ENCODE measurements at regions not wholly inside any gene's neighbourhood (a gene's known extent, or its start where the extent isn't known, plus 50 kb on each side); places are given as distances from the start of the nearest gene placed in this dataset.

DNA sequence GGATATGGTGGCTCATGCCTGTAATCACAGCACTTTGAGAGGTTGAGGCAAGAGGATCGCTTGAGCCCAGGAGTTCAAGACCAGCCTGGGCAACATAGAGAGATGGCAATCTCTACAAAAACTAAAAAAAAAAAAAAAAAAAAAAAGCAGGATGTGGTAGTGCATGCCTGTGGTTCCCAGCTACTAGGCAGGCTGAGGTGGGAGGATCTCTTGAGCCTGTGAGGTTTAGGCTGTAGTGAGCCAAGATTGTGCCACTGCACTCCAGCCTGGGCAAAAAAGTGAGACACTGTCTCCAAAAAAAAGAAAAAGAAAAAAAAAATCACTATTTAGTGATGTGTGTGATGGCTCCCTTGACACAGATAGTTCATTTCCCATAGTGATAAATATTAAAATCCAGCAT lies 365.0 kb upstream of the NBEA start:
- TF ChIP-seq MYC (IDR thresholded peaks at IDR 0.05; ENCODE audit: low read depth, low read length) (no peak), POLR2A (IDR thresholded peaks at IDR 0.05; ENCODE audit: extremely low read depth, insufficient read length) (no peak)
- TF ChIP-seq, protein P1, sequence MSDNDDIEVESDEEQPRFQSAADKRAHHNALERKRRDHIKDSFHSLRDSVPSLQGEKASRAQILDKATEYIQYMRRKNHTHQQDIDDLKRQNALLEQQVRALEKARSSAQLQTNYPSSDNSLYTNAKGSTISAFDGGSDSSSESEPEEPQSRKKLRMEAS (IDR thresholded peaks at IDR 0.05; ENCODE audit: low read depth, low read length) = no peak
- TF ChIP-seq, protein P2, sequence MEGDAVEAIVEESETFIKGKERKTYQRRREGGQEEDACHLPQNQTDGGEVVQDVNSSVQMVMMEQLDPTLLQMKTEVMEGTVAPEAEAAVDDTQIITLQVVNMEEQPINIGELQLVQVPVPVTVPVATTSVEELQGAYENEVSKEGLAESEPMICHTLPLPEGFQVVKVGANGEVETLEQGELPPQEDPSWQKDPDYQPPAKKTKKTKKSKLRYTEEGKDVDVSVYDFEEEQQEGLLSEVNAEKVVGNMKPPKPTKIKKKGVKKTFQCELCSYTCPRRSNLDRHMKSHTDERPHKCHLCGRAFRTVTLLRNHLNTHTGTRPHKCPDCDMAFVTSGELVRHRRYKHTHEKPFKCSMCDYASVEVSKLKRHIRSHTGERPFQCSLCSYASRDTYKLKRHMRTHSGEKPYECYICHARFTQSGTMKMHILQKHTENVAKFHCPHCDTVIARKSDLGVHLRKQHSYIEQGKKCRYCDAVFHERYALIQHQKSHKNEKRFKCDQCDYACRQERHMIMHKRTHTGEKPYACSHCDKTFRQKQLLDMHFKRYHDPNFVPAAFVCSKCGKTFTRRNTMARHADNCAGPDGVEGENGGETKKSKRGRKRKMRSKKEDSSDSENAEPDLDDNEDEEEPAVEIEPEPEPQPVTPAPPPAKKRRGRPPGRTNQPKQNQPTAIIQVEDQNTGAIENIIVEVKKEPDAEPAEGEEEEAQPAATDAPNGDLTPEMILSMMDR (IDR thresholded peaks at IDR 0.05; ENCODE audit: low read depth, low read length) = no peak
- no peak for DNase-seq (ENCODE audit: low read depth)
- H3K4me3 ChIP-seq (ENCODE audit: low read depth, low read length) = no peak overlapping the region

DNA sequence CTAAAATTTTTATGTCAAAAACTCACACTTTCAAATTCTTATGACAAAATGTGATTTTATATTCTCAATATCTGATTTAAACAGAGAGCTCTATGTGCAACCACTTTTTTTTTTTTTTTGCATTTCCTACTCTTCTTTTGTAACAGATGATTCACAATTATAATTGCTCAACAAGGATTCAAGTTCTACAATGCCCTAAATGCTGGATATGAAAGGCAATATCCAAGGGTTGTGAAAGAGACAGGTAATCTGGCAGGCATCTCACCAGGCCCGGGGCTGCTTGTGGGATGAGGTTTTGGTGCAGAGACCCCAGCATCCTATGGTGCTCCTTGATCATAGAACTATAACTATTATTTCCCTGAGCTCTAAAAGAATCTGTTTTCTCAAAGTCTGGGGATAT lies 363.6 kb upstream of the NBEA start:
- TF ChIP-seq, protein P2 (IDR thresholded peaks at IDR 0.05; ENCODE audit: low read depth, low read length) = no peak
- TF ChIP-seq MYC (IDR thresholded peaks at IDR 0.05; ENCODE audit: low read depth, low read length) (no peak), POLR2A (IDR thresholded peaks at IDR 0.05; ENCODE audit: extremely low read depth, insufficient read length) (no peak)
- TF ChIP-seq, protein P1 (IDR thresholded peaks at IDR 0.05; ENCODE audit: low read depth, low read length) = no peak
- H3K4me3 ChIP-seq (ENCODE audit: low read depth, low read length) = no peak overlapping the region
- no peak for DNase-seq (ENCODE audit: low read depth)

DNA sequence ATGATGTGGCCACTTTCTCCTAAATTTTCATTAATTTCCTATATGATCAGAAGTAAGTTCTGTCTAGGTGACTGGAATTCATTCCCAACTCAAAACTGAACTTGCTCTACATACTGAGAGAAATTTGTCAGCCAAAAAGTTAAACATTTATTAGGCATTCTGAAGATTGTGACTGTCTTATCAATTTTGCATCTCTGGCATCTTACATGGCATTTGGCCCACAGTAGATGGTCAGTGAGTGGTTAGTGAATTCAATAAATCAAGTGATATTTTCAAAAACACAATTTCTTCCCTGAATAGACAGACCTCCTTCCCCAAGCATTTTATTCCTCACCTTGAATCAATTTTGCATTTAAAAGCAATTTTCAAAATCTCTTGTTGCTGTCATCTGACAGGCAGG lies 363.2 kb upstream of the NBEA start:
- TF ChIP-seq, protein P1 (IDR thresholded peaks at IDR 0.05; ENCODE audit: low read depth, low read length) = no peak
- TF ChIP-seq, protein P2 (IDR thresholded peaks at IDR 0.05; ENCODE audit: low read depth, low read length) = no peak
- no peak for TF ChIP-seq POLR2A (IDR thresholded peaks at IDR 0.05; ENCODE audit: extremely low read depth, insufficient read length)
- no peak for DNase-seq (ENCODE audit: low read depth)
- H3K4me3 ChIP-seq (ENCODE audit: low read depth, low read length) = no peak overlapping the region

DNA sequence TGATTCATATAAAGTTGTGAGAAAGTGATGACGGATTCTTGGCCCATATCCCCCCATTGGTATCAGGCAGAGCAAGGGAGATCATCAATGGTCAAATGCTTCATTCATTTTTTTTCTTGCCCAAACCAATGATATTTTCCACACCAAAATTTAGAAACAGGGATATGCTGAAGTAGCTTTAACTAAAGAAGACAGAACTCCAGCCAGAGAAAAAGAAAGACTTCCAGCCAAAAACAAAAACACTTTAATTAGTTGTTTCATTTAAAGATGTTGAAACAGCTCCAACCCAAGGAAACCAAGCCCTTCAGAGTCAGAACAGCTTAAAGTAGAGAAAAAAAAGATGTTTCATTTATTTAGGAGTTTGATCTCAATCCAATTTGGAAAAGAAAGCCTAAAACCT lies 358.9 kb upstream of the NBEA start:
- H3K4me3 ChIP-seq (ENCODE audit: low read depth, low read length) = no peak overlapping the region
- no peak for DNase-seq (ENCODE audit: low read depth)
- TF ChIP-seq MYC (IDR thresholded peaks at IDR 0.05; ENCODE audit: low read depth, low read length) = no peak
- TF ChIP-seq POLR2A (IDR thresholded peaks at IDR 0.05; ENCODE audit: extremely low read depth, insufficient read length) = no peak
- TF ChIP-seq, protein P1 (IDR thresholded peaks at IDR 0.05; ENCODE audit: low read depth, low read length) = no peak
- TF ChIP-seq, protein P2 (IDR thresholded peaks at IDR 0.05; ENCODE audit: low read depth, low read length) = no peak

DNA sequence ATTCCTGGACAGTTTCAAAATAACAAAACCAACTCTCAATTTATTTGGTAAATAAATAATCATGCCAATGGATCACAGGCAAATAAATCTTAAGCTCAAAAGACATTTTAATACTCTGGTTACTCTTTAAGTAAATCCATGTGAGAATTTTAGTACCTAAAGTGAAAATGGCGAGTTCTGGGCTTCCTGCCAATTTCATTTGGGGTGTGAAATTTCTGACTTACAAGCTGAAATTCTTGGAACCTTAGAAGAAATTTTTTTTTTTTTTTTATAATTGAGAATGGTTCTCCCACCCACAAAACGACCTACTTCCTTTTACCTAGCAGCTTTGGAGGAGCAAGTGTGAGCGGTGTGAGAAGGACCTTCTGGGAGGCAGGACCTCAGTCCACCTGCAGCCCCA lies 354.5 kb upstream of the NBEA start:
- H3K4me3 ChIP-seq (ENCODE audit: low read depth, low read length) = no peak overlapping the region
- DNase-seq (ENCODE audit: low read depth) = no peak
- TF ChIP-seq, protein P2 (IDR thresholded peaks at IDR 0.05; ENCODE audit: low read depth, low read length) = no peak
- TF ChIP-seq MYC (IDR thresholded peaks at IDR 0.05; ENCODE audit: low read depth, low read length) = no peak
- TF ChIP-seq, protein P1 (IDR thresholded peaks at IDR 0.05; ENCODE audit: low read depth, low read length) = no peak
- no peak for TF ChIP-seq POLR2A (IDR thresholded peaks at IDR 0.05; ENCODE audit: extremely low read depth, insufficient read length)

DNA sequence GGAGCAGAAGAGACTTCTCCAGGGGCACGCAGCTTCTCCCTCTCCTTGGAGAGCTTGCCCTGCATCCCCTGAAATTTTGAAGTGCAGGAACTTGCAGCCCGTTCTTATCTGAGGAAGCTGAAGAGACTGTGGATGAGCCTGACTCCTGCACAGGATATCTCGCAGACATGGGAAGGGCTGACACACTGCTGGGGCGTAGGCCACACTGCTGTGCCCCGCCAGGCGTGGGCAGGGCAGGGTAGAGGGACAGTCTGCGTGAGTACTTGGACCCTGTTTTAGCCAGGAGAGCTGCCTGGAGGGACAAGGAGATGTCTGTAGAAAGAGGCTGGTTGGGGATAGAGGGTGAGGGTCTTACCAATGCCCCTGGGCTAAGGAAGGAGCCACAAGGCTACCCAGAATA lies 353.7 kb upstream of the NBEA start:
- no peak for DNase-seq (ENCODE audit: low read depth)
- no peak for TF ChIP-seq MYC (IDR thresholded peaks at IDR 0.05; ENCODE audit: low read depth, low read length)

More for the DNA sequence above, 353.7 kb upstream of the NBEA start:
- no peak overlapping the region for H3K4me3 ChIP-seq (ENCODE audit: low read depth, low read length)
